ENCODE measurements at regions not wholly inside any gene's neighbourhood (a gene's known extent, or its start where the extent isn't known, plus 50 kb on each side); places are given as distances from the start of the nearest gene placed in this dataset.
A peak's percentile ranks its signal among the peaks of the same experiment; 100 is the strongest.

- Mint-ChIP-seq H3K27me3 (peaks cover 22 to 39% of the 10 kb centered on the region in 2 donors), H3K36me3 (no peaks in the 10 kb centered on the region), H3K4me1 (ENCODE audit: low read depth in 2 of 2) (no peaks in the 10 kb centered on the region), H3K27ac (no peak overlapping the region), H3K9me3 (no peaks in the 10 kb centered on the region), H3K4me3 (no peak overlapping the region)
- ATAC-seq (no peak), DNase-seq (ENCODE audit: low spot score) (no peak)
These were observed 57.8 kb downstream of the PRLHR start for GRCh38 chr10:118537623-118538022.

- ATAC-seq = no peak
- H3K4me1 Mint-ChIP-seq (ENCODE audit: low read depth in 2 of 2) = no peaks in the 10 kb centered on the region
- peaks cover 15 to 16% of the 10 kb centered on the region in 2 donors for H3K27me3 Mint-ChIP-seq
- H3K4me3 Mint-ChIP-seq = no peak overlapping the region
- H3K9me3 Mint-ChIP-seq = no peaks in the 10 kb centered on the region
- H3K27ac Mint-ChIP-seq = no peak overlapping the region
- DNase-seq (ENCODE audit: low spot score) = no peak
- H3K36me3 Mint-ChIP-seq = no peaks in the 10 kb centered on the region
These were observed 61.3 kb downstream of the PRLHR start for GRCh38 chr10:118534136-118534535.

GRCh38 chr10:118531105-118531852 lies 64.2 kb downstream of the PRLHR start:
- Mint-ChIP-seq H3K36me3 (no peaks in the 10 kb centered on the region), H3K9me3 (no peaks in the 10 kb centered on the region), H3K27ac (no peak overlapping the region), H3K27me3 (peaks cover 14 to 27% of the 10 kb centered on the region in 2 donors), H3K4me1 (ENCODE audit: low read depth in 2 of 2) (no peaks in the 10 kb centered on the region), H3K4me3 (no peak overlapping the region)
- DNase-seq (ENCODE audit: low spot score) (no peak), ATAC-seq (no peak)

GRCh38 chr10:118528426-118528825 lies 67.0 kb downstream of the PRLHR start:
- Mint-ChIP-seq H3K4me3 (no peak overlapping the region), H3K36me3 (no peaks in the 10 kb centered on the region), H3K27ac (no peak overlapping the region), H3K4me1 (ENCODE audit: low read depth in 2 of 2) (no peaks in the 10 kb centered on the region), H3K27me3 (peaks cover 18 to 37% of the 10 kb centered on the region in 2 donors), H3K9me3 (no peaks in the 10 kb centered on the region)
- ATAC-seq (no peak), DNase-seq (ENCODE audit: low spot score) (no peak)

- Mint-ChIP-seq H3K27me3 (peaks cover 20 to 50% of the 10 kb centered on the region in 2 donors), H3K27ac (no peak overlapping the region), H3K36me3 (no peaks in the 10 kb centered on the region), H3K4me3 (no peak overlapping the region), H3K4me1 (ENCODE audit: low read depth in 2 of 2) (peaks cover 4 to 5% of the 10 kb centered on the region in 2 donors), H3K9me3 (no peaks in the 10 kb centered on the region)
- no peak for DNase-seq (ENCODE audit: low spot score)
- no peak for ATAC-seq
These were observed 71.7 kb downstream of the PRLHR start for GRCh38 chr10:118523775-118524174.

- H3K27ac Mint-ChIP-seq = no peak overlapping the region
- H3K4me1 Mint-ChIP-seq (ENCODE audit: low read depth in 2 of 2) = peaks cover 4 to 5% of the 10 kb centered on the region in 2 donors
- H3K36me3 Mint-ChIP-seq = no peaks in the 10 kb centered on the region
- ATAC-seq (peak; percentile 37 to 60), DNase-seq (ENCODE audit: low spot score) (no peak)
- peaks cover 4% of the 10 kb centered on the region for H3K9me3 Mint-ChIP-seq
- peaks cover 24 to 43% of the 10 kb centered on the region in 2 donors for H3K27me3 Mint-ChIP-seq
- no peak overlapping the region for H3K4me3 Mint-ChIP-seq
These were observed 72.5 kb downstream of the PRLHR start for GRCh38 chr10:118522791-118523498.

GRCh38 chr10:118521415-118522117 lies 73.9 kb downstream of the PRLHR start:
- Mint-ChIP-seq H3K9me3 (peaks cover 4% of the 10 kb centered on the region), H3K36me3 (no peaks in the 10 kb centered on the region), H3K4me3 (no peak overlapping the region), H3K27me3 (peaks cover 21 to 35% of the 10 kb centered on the region in 2 donors), H3K4me1 (ENCODE audit: low read depth in 2 of 2) (peaks cover 4 to 5% of the 10 kb centered on the region in 2 donors), H3K27ac (no peak overlapping the region)
- DNase-seq (ENCODE audit: low spot score) (no peak), ATAC-seq (peak in 1 of 2 donors; percentile 55)

- peaks cover 4% of the 10 kb centered on the region for H3K9me3 Mint-ChIP-seq
- no peak overlapping the region for H3K4me3 Mint-ChIP-seq
- H3K36me3 Mint-ChIP-seq = no peaks in the 10 kb centered on the region
- H3K27me3 Mint-ChIP-seq = peaks cover 25 to 31% of the 10 kb centered on the region in 2 donors
- peaks cover 4 to 5% of the 10 kb centered on the region in 2 donors for H3K4me1 Mint-ChIP-seq (ENCODE audit: low read depth in 2 of 2)
- ATAC-seq (no peak), DNase-seq (ENCODE audit: low spot score) (no peak)
- H3K27ac Mint-ChIP-seq = no peak overlapping the region
These were observed 75.2 kb downstream of the PRLHR start for GRCh38 chr10:118520116-118520742.

- Mint-ChIP-seq H3K4me1 (ENCODE audit: low read depth in 2 of 2) (peaks cover 4 to 5% of the 10 kb centered on the region in 2 donors), H3K27ac (no peak overlapping the region), H3K9me3 (peaks cover 4% of the 10 kb centered on the region), H3K36me3 (no peaks in the 10 kb centered on the region), H3K27me3 (peaks cover 21 to 37% of the 10 kb centered on the region in 2 donors), H3K4me3 (no peak overlapping the region)
- no peak for DNase-seq (ENCODE audit: low spot score)
- no peak for ATAC-seq
These were observed 77.4 kb downstream of the PRLHR start for GRCh38 chr10:118518095-118518494.

GRCh38 chr10:118516716-118517115 lies 78.7 kb downstream of the PRLHR start:
- ATAC-seq = no peak
- Mint-ChIP-seq H3K9me3 (peaks cover 4% of the 10 kb centered on the region), H3K27me3 (peaks cover 14 to 28% of the 10 kb centered on the region in 2 donors), H3K36me3 (no peaks in the 10 kb centered on the region), H3K4me1 (ENCODE audit: low read depth in 2 of 2) (peaks cover 0 to 2% of the 10 kb centered on the region in 2 donors), H3K4me3 (no peak overlapping the region), H3K27ac (no peak overlapping the region)
- no peak for DNase-seq (ENCODE audit: low spot score)

- no peaks in the 10 kb centered on the region for H3K36me3 Mint-ChIP-seq
- ATAC-seq (no peak), DNase-seq (ENCODE audit: low spot score) (no peak)
- H3K27ac Mint-ChIP-seq = no peak overlapping the region
- peaks cover 16 to 23% of the 10 kb centered on the region in 2 donors for H3K27me3 Mint-ChIP-seq
- H3K4me3 Mint-ChIP-seq = no peak overlapping the region
- peaks cover 1% of the 10 kb centered on the region for H3K9me3 Mint-ChIP-seq
- H3K4me1 Mint-ChIP-seq (ENCODE audit: low read depth in 2 of 2) = no peaks in the 10 kb centered on the region
These were observed 82.3 kb downstream of the PRLHR start for GRCh38 chr10:118513174-118513573.

GRCh38 chr10:118511711-118512110 lies 83.7 kb downstream of the PRLHR start:
- DNase-seq (ENCODE audit: low spot score) (no peak), ATAC-seq (no peak)
- Mint-ChIP-seq H3K36me3 (no peaks in the 10 kb centered on the region), H3K9me3 (no peaks in the 10 kb centered on the region), H3K27ac (no peak overlapping the region), H3K4me1 (ENCODE audit: low read depth in 2 of 2) (no peaks in the 10 kb centered on the region), H3K27me3 (peaks cover 11 to 16% of the 10 kb centered on the region in 2 donors), H3K4me3 (no peak overlapping the region)

GRCh38 chr10:118508863-118509262 lies 86.6 kb downstream of the PRLHR start:
- DNase-seq (ENCODE audit: low spot score) (no peak), ATAC-seq (no peak)
- Mint-ChIP-seq H3K4me3 (no peak overlapping the region), H3K27ac (no peak overlapping the region), H3K4me1 (ENCODE audit: low read depth in 2 of 2) (no peaks in the 10 kb centered on the region), H3K9me3 (no peaks in the 10 kb centered on the region), H3K27me3 (peaks cover 5 to 9% of the 10 kb centered on the region in 2 donors), H3K36me3 (no peaks in the 10 kb centered on the region)

Measured in natural killer cell treated with Interleukin-12 subunit alpha and Interleukin-12 subunit beta and Interleukin-15 and Interleukin-18, amount 100 ng/mL, for 72 hours (primary cell).